H9 (cell line): ENCODE measurements at regions not wholly inside any gene's neighbourhood (a gene's known extent, or its start where the extent isn't known, plus 50 kb on each side); places are given as distances from the start of the nearest gene placed in this dataset.

ENCODE experiments used
- DNase-seq: peaks from one replicate; pipeline ENCODE4 v3.0.0-alpha.2; 2017
- H2AFZ ChIP-seq: one replicate; pipeline ENCODE4 v1.6.1; 2013; ENCODE audit warnings: mild to moderate bottlenecking, low read length, control low read depth, moderate library complexity
- H2AK5ac ChIP-seq: 2 replicates; pipeline ENCODE4 v1.6.1; 2013; ENCODE audit warnings: low read length, control low read depth, mixed read lengths; ENCODE audit not compliant: insufficient read length
- H2BK120ac ChIP-seq: one replicate; pipeline ENCODE4 v1.6.1; 2013; ENCODE audit warnings: low read depth, mild to moderate bottlenecking, low read length, control low read depth, inconsistent platforms; ENCODE audit not compliant: poor library complexity, severe bottlenecking
- H2BK12ac ChIP-seq: 2 replicates; pipeline ENCODE4 v1.6.1; 2013; ENCODE audit warnings: low read length, control low read depth, mixed read lengths, low read depth; ENCODE audit not compliant: insufficient read length
- H2BK15ac ChIP-seq: 2 replicates; pipeline ENCODE4 v1.6.1; 2013; ENCODE audit warnings: low read depth, low read length, control low read depth
- H2BK20ac ChIP-seq: one replicate; pipeline ENCODE4 v1.6.1; 2013; ENCODE audit warnings: low read depth, mild to moderate bottlenecking, low read length, control low read depth, inconsistent platforms; ENCODE audit not compliant: poor library complexity, severe bottlenecking
- H2BK5ac ChIP-seq: 2 replicates; pipeline ENCODE4 v1.6.1; 2013; ENCODE audit warnings: low read length, control low read depth, mixed read lengths; ENCODE audit not compliant: insufficient read length
- H3K14ac ChIP-seq: 2 replicates; pipeline ENCODE4 v1.6.1; 2013; ENCODE audit warnings: low read length, control low read depth; ENCODE audit not compliant: insufficient read depth
- H3K18ac ChIP-seq: 2 replicates; pipeline ENCODE4 v1.6.1; 2013; ENCODE audit warnings: low read depth, mild to moderate bottlenecking, mixed read lengths, low read length, control low read depth; ENCODE audit not compliant: insufficient read length
- H3K23ac ChIP-seq: 2 replicates; pipeline ENCODE4 v1.6.1; 2013; ENCODE audit warnings: low read length, control low read depth, mixed read lengths, low read depth; ENCODE audit not compliant: insufficient read length
- H3K23me2 ChIP-seq: 2 replicates; pipeline ENCODE4 v1.6.1; 2013; ENCODE audit warnings: low read depth, mild to moderate bottlenecking, mixed read lengths, low read length, control low read depth; ENCODE audit not compliant: insufficient read length, poor library complexity, severe bottlenecking
- H3K27ac ChIP-seq: 2 replicates; pipeline ENCODE4 v1.5.1; 2013; ENCODE audit warnings: low read length, control low read depth, mixed read lengths, low read depth; ENCODE audit not compliant: insufficient read length
- H3K27me3 ChIP-seq: 2 replicates; pipeline ENCODE4 v1.6.1; 2013; ENCODE audit warnings: low read length, control low read depth, inconsistent platforms; ENCODE audit not compliant: insufficient read depth
- H3K4ac ChIP-seq: 2 replicates; pipeline ENCODE4 v1.6.1; 2013; ENCODE audit warnings: low read depth, mild to moderate bottlenecking, control low read depth, inconsistent platforms, low read length, moderate library complexity
- H3K4me1 ChIP-seq: 2 replicates; pipeline ENCODE4 v1.6.1; 2013; ENCODE audit warnings: low read length, control low read depth, inconsistent platforms; ENCODE audit not compliant: insufficient read depth
- H3K4me2 ChIP-seq: 2 replicates; pipeline ENCODE4 v1.6.1; 2013; ENCODE audit warnings: low read length, control low read depth, mixed read lengths; ENCODE audit not compliant: insufficient read length, insufficient read depth
- H3K56ac ChIP-seq: 2 replicates; pipeline ENCODE4 v1.6.1; 2013; ENCODE audit warnings: low read depth, mild to moderate bottlenecking, mixed read lengths, low read length, control low read depth; ENCODE audit not compliant: insufficient read length
- H3K79me1 ChIP-seq: 2 replicates; pipeline ENCODE4 v1.6.1; 2013; ENCODE audit warnings: low read depth, mild to moderate bottlenecking, moderate library complexity, low read length, control low read depth, inconsistent platforms; ENCODE audit not compliant: insufficient read depth, poor library complexity, severe bottlenecking
- H3K79me2 ChIP-seq: 2 replicates; pipeline ENCODE4 v1.6.1; 2013; ENCODE audit warnings: low read length, control low read depth, inconsistent platforms; ENCODE audit not compliant: insufficient read depth
- H3K9ac ChIP-seq: 2 replicates; pipeline ENCODE4 v1.6.1; 2013; ENCODE audit warnings: low read length, control low read depth, mixed read lengths; ENCODE audit not compliant: insufficient read length; ENCODE audit errors: extremely low read depth
- H3K9me3 ChIP-seq: one replicate; pipeline ENCODE4 v1.6.1; 2013; ENCODE audit warnings: low read depth, low read length, inconsistent platforms; ENCODE audit not compliant: control insufficient read depth
- H3T11ph ChIP-seq: one replicate; pipeline ENCODE4 v1.6.1; 2013; ENCODE audit warnings: mild to moderate bottlenecking, low read length, control low read depth, inconsistent platforms
- H4K20me1 ChIP-seq: one replicate; pipeline ENCODE4 v1.6.1; 2013; ENCODE audit not compliant: control insufficient read depth, insufficient read length, insufficient read depth
- H4K5ac ChIP-seq: 2 replicates; pipeline ENCODE4 v1.6.1; 2013; ENCODE audit warnings: low read depth, mild to moderate bottlenecking, mixed read lengths, low read length, control low read depth; ENCODE audit not compliant: insufficient read length
- H4K8ac ChIP-seq: replicated peaks from 2 replicates; pipeline ENCODE4 v1.6.1; 2013; ENCODE audit warnings: low read length, control low read depth, mixed read lengths, low read depth; ENCODE audit not compliant: insufficient read length
- H4K91ac ChIP-seq: 2 replicates; pipeline ENCODE4 v1.6.1; 2013; ENCODE audit warnings: low read depth, mild to moderate bottlenecking, moderate library complexity, mixed read lengths, low read length, control low read depth; ENCODE audit not compliant: insufficient read length
- H3K27ac Mint-ChIP-seq, 3 experiments: 2 replicates in 2 of 3; 3 replicates in 1 of 3; pipeline ENCODE4 v1.8.0; 2020 to 2021; ENCODE audit warnings: mixed read lengths in 3 of 3, mild to moderate bottlenecking in 1 of 3, moderate library complexity in 1 of 3
- H3K27me3 Mint-ChIP-seq: 2 replicates; pipeline ENCODE4 v1.8.0; 2021; ENCODE audit warnings: low read depth, mild to moderate bottlenecking, moderate library complexity, mixed read lengths
- H3K36me3 Mint-ChIP-seq, 3 experiments: 2 replicates in 2 of 3; 3 replicates in 1 of 3; pipeline ENCODE4 v1.8.0; 2020 to 2021; ENCODE audit warnings: low read depth in 3 of 3, mixed read lengths in 3 of 3; ENCODE audit not compliant: insufficient read depth in 1 of 3
- H3K4me1 Mint-ChIP-seq, 2 experiments: 2 replicates each; pipeline ENCODE4 v1.8.0; 2020; ENCODE audit warnings: mixed read lengths in 2 of 2
- H3K4me3 Mint-ChIP-seq, 2 experiments: 2 replicates in 1 of 2; 3 replicates in 1 of 2; pipeline ENCODE4 v1.8.0; 2020 to 2021; ENCODE audit warnings: mild to moderate bottlenecking in 2 of 2, mixed read lengths in 2 of 2, moderate library complexity in 1 of 2
- H3K9me3 Mint-ChIP-seq, 2 experiments: 2 replicates in 1 of 2; 3 replicates in 1 of 2; pipeline ENCODE4 v1.8.0; 2020; ENCODE audit warnings: mild to moderate bottlenecking in 2 of 2, mixed read lengths in 2 of 2, moderate library complexity in 1 of 2
- WGBS: extraction: QIAGEN DNeasy Blood & Tissue Kit; methylation state at CpG from one replicate; pipeline ENCODE4 v1.1.7; 2013; ENCODE audit warnings: missing lambda C conversion rate, low lambda C conversion rate, mixed read lengths; ENCODE audit not compliant: insufficient read length; ENCODE audit errors: extremely low coverage; 5-methylcytosine and 5-hydroxymethylcytosine counted together
- TF ChIP-seq, protein P1 (sequence below): fragments of 200-600 bp; sonication (generic); conservative IDR thresholded peaks from 3 replicates; pipeline ENCODE4 v1.8.0; 2021; ENCODE audit warnings: antibody characterized with exemption, mild to moderate bottlenecking

DNA sequence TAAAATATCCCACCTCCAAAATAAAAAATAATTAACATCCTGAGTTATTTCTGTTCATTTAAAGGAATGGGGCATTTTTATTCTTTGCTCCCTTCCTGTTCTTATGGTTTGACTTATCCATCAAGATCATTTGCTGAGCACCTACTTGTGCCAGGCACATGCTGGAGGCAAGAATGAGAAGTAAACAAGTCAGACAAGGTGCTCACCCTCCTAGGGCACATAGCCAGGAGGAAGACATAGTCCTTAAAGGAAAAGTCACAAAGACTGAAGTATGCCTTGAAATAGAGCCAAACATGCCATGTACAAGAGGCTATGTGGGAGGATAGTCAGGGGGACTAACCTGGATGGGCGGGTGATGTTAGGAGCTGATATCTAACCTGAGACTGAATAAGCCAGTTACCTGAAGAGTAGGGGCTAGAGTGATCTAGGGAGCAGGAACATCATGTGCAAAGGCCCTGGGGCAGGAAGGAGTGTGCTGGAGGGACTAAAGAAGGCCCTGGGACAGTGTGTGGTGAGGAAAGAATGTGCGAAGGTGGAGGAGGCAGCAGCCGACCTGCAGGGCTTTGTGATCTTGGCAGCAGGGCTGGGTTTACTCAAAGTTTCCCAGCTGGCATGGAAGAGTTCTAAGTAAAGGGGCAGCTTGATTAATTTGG is 233.5 kb downstream of the MATN1 start:
- Histone ChIP-seq H3K4ac (no peak overlapping the region), H4K20me1 (no peaks in the 10 kb centered on the region), H3K56ac (no peak overlapping the region), H2BK5ac (no peak overlapping the region), H2AK5ac (no peak overlapping the region), H2BK12ac (no peak overlapping the region), H2AFZ (no peak overlapping the region), H3K4me1 (no peaks in the 10 kb centered on the region), H3K18ac (no peak overlapping the region), H3K79me1 (no peaks in the 10 kb centered on the region), H3K27me3 (no peaks in the 10 kb centered on the region), H3K4me2 (no peak overlapping the region), H2BK15ac (no peak overlapping the region), H3K27ac (no peak overlapping the region), H3K9ac (no peak overlapping the region), H4K8ac (no peak overlapping the region), H3K79me2 (no peaks in the 10 kb centered on the region), H3K14ac (no peak overlapping the region), H4K91ac (no peak overlapping the region), H2BK20ac (no peak overlapping the region), H3K9me3 (no peaks in the 10 kb centered on the region), H3T11ph (no peak overlapping the region), H2BK120ac (no peak overlapping the region), H4K5ac (no peak overlapping the region), H3K23me2 (no peaks in the 10 kb centered on the region), H3K23ac (no peak overlapping the region)
- peaks cover 13% of the 10 kb centered on the region for H3K27me3 Mint-ChIP-seq
- H3K4me3 Mint-ChIP-seq: no peak overlapping the region
- H3K27ac Mint-ChIP-seq: peak overlapping the region in 1 of 3 experiments; percentile 17; a peak in 1 of 7 replicates
- TF ChIP-seq, protein P1, sequence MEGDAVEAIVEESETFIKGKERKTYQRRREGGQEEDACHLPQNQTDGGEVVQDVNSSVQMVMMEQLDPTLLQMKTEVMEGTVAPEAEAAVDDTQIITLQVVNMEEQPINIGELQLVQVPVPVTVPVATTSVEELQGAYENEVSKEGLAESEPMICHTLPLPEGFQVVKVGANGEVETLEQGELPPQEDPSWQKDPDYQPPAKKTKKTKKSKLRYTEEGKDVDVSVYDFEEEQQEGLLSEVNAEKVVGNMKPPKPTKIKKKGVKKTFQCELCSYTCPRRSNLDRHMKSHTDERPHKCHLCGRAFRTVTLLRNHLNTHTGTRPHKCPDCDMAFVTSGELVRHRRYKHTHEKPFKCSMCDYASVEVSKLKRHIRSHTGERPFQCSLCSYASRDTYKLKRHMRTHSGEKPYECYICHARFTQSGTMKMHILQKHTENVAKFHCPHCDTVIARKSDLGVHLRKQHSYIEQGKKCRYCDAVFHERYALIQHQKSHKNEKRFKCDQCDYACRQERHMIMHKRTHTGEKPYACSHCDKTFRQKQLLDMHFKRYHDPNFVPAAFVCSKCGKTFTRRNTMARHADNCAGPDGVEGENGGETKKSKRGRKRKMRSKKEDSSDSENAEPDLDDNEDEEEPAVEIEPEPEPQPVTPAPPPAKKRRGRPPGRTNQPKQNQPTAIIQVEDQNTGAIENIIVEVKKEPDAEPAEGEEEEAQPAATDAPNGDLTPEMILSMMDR: no peak
- WGBS: no CpG with 5 or more reads among the region's 3 CpGs
- DNase-seq: no peak
- H3K36me3 Mint-ChIP-seq: peaks cover 0 to 4% (median 3%) of the 10 kb centered on the region in 3 experiments; a peak in 4 of 7 replicates
- peaks cover 27 to 33% of the 10 kb centered on the region in 2 experiments for H3K9me3 Mint-ChIP-seq
- peaks cover 0 to 3% of the 10 kb centered on the region in 2 experiments; a peak in 1 of 4 replicates for H3K4me1 Mint-ChIP-seq
